GM19455 (cell line): ENCODE measurements at regions not wholly inside any gene's neighbourhood (a gene's known extent, or its start where the extent isn't known, plus 50 kb on each side); places are given as distances from the start of the nearest gene placed in this dataset.
A peak's percentile ranks its signal among the peaks of the same experiment; 100 is the strongest.
"Not testable (repeated sequence)": the region's sequence is repeated elsewhere in the genome, so short reads cannot be mapped to it uniquely, and the experiment has no call there.

ENCODE experiments used
- ATAC-seq: cut with Tn5 transposase; IDR thresholded peaks from one replicate; pipeline ENCODE4 v1.9.1; 2021; ENCODE audit not compliant: unreplicated experiment

GRCh38 chr14:89534902-89535685, 118.1 kb upstream of the FOXN3 start:
- ATAC-seq: no peak

DNA sequence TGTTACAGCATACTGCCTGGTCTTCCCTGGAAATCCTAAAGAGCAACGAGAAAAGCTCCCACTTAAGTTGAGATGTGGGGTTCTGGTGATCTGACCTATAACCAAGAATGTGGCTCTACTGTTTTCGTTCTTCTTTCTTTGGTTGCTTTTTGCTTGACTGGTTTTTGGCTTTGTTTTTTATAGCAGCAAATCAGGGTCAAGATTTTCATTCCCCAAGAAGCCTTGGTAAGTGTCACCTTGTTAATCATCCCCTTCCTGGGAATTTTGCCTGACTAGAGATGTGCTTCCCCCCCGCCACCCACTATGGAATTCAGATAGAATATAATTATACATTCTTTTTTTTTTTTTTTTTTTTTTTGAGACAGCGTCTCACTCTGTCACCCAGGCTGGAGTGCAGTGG, 116.7 kb upstream of the FOXN3 start:
- no peak for ATAC-seq

GRCh38 chr14:89533136-89533535, 116.1 kb upstream of the FOXN3 start:
- no peak for ATAC-seq

DNA sequence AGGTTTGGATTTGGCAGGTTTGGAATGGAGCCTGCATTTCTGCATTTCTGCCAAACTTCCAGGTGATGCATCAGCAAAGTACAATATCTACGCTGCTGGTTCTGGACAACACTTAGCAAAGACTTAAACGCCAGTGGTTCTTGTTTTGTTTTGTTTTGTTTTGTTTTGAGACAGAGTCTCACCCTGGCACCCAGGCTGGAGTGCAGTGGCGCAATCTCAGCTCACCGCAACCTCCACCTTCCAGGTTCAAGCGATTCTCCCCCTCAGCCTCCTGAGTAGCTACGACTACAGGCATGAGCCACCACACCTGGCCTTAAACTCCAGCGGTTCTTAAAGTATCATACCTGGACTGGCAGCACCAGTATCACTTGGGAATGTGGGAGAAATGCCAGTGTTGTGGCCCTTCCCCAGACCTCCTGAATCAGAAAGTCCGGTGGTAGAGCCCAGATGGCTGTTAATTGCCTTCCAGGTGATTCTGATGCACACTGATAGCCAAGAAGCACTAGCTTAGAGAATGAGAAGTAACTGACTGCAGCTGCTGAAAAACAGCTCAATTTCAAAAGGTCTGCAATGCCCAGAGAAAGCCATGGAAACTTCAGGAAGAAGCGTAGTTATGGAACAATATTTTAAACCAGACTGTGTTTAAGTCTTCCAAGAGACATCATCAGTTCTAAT, 114.8 kb upstream of the FOXN3 start:
- ATAC-seq: no peak

DNA sequence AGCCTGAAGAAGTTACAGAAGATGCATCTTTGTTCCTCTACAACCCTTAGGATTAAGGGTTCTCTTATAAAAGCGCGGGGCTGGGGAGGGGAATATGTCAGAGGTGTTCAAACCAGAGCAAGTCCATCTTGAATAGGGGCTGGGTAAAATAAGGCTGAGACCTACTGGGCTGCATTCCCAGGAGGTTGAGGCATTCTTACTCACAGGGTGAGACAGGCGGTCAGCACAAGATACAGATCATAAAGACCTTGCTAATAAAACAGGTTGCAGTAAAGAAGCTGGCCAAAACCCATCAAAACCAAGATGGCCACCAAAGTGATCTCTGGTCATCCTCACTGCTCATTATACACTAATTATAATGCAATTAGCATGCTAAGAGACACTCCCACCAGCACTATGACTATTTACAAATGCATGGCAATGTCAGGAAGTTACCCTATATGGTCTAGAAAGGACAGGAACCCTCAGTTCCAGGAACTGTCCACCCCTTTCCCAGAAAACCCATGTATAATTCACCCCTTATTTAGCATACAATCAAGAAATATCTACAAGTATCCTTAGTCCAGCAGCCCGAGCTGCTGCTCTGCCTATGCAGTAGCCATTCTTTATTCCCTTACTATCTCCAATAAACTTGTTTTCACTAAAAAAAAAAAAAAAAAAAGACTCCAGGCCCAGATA, 108.1 kb upstream of the FOXN3 start:
- no peak for ATAC-seq

GRCh38 chr14:89524412-89524811, 107.4 kb upstream of the FOXN3 start:
- ATAC-seq: no peak

DNA sequence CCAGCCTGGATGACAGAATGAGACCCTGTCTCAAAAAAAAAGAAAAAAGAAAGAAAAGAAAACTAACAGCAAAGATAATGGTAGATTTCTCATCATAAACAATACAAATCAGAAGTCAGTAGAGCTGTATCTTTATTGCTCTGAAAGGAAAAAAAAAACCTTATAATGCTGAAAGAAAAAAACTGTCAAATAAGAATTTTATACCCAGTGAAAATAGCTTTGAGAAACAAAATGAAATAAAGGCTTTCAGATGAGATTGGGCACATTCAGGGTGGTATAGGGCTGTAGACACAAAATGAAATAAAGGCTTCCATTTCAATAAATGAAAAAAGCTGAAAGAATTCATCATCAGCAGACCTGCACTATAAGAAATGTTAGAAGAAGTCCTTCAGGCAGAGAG, 105.0 kb upstream of the FOXN3 start:
- ATAC-seq: no peak

GRCh38 chr14:89519040-89519439, 102.0 kb upstream of the FOXN3 start:
- ATAC-seq: no peak

- ATAC-seq: no peak
These were observed 99.1 kb upstream of the FOXN3 start for GRCh38 chr14:89516173-89516572.

GRCh38 chr14:89514601-89515000, 97.6 kb upstream of the FOXN3 start:
- no peak for ATAC-seq

GRCh38 chr14:89509891-89510290, 92.9 kb upstream of the FOXN3 start:
- no peak for ATAC-seq

DNA sequence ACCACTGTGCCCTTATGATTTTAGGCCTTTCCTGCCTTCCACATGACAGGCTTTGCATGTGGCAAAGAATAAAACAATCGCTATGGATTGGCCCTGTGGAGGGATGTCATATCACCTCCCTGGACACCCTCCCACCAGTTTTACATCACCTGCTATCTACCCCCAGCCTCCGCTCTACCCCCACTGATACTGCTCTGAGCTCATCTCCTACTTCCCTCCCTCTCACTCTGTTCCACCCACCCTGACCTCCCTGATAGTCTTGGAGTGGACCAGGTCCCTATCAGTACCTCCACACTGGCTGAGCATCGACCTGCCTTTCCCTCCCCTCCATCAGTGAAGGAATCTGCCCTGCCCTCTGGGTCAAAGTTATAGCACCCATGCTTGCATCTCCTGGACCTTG, 91.8 kb upstream of the FOXN3 start:
- no peak for ATAC-seq

GRCh38 chr14:89507926-89508460, 91.0 kb upstream of the FOXN3 start:
- ATAC-seq: no peak

DNA sequence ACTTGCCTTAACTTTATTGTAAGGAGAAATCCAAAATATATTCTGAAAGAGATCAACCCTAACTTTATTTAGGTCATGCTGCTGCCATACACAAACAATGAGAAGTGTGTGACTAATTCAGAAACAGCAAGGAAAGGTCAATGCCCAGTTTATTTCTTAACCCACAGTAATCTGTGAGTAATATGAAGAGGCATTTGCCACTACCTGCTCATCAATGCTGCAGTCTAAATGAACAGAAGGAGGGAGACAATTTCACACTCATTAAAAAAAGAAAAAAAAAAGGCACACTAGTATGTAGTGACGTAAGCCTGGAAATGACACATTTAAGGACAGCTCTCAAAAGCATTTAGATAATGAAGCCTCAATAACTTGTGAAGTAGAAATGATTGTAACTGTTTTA, 90.5 kb upstream of the FOXN3 start:
- ATAC-seq: no peak

DNA sequence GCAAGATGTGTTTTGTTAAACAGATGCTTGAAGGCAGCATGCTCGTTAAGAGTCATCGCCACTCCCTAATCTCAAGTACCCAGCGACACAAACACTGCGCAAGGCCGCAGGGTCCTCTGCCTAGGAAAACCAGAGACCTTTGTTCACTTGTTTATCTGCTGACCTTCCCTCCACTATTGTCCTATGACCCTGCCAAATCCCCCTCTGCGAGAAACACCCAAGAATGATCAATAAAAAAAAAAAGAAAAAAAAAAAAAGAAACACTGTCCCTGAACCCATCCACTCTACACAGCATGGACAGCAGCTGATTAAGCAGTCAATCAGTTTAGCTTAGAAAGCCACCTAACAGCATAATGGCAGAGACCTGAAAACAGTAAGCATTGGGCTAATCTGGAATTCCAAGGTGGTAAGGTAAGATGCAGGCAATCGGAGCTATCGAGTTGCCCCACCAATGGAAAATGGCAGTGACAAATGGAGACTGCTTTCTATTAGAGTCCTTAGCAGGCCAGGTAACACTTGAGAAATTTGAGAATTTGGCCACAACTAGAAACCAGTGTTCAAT, 89.9 kb upstream of the FOXN3 start:
- not testable (repeated sequence) for ATAC-seq

- peak; percentile 74 for ATAC-seq
These were observed 87.7 kb upstream of the FOXN3 start for GRCh38 chr14:89504602-89505313.

DNA sequence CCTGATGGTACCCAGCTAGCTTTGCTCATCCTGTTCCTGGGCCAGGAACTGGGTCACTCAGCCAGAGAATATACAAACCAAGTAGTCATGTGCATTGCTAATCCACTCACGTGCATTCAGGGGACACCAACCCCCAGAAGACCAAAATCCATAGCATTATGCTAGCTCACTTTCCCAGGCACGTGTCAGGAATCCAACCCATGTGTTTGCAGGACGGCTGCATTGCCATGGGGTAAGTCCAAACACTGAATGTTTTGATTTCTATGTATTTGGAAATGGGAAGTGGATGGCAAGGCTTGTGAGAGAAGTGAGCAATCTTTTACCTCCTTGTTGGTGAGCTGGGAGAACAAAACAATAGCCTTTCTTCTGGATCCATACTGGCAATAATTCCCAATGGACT, 87.1 kb upstream of the FOXN3 start:
- no peak for ATAC-seq

GRCh38 chr14:89503431-89503996, 86.5 kb upstream of the FOXN3 start:
- ATAC-seq: peak; percentile 46

DNA sequence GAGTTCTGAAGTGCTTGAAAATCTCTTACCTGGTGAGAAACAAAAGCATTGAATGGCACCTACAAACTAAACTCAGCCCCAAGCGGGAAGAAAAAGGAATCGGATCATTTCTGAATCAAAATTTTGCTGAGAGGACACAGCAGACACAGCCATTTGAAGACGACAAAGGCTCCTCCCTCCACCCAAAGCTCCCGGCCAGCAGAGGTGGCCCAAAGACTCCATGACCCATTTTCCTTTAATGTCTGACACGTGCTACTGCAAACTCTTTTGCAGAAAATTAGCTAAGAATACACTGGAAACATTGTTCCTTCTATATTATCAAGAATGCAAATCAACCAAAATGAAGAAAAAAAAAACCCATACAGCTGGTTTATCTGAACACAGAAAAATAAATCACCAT, 85.9 kb upstream of the FOXN3 start:
- ATAC-seq: no peak

- ATAC-seq: no peak
These were observed 84.3 kb upstream of the FOXN3 start for GRCh38 chr14:89501381-89501780.

DNA sequence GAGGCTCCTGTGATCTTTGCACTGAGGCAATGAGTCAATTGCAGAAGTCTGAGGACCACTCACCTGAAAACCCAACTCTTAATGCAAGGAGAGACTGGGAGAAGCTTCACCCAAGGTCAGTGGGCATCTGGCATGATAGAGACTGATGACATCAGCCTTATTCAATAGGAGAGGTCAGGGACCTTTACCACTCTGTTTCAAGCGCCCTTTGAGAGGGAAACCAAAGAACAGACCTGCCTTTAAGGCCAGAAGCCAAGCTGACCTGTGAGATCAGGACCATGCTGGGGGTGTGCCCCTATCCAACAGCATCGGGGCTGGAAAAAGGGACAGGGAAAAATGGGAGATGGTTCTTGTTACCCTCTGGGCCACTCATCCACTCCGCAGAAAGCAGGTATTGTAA, 83.3 kb upstream of the FOXN3 start:
- ATAC-seq: no peak
